Fibroblast of lung (primary cell): ENCODE measurements at regions not wholly inside any gene's neighbourhood (a gene's known extent, or its start where the extent isn't known, plus 50 kb on each side); places are given as distances from the start of the nearest gene placed in this dataset.

Experiments used
- EZH2 ChIP-seq: IDR thresholded peaks from 2 replicates; pipeline ENCODE4 v1.5.1; 2012; ENCODE audit warnings: low read length, control low read depth, mild to moderate bottlenecking; ENCODE audit errors: missing control alignments
- TF ChIP-seq, protein P1 (sequence below), 2 donors: IDR thresholded peaks in 1 of 2; conservative IDR thresholded peaks in 1 of 2; 1 replicate in 1 of 2; 2 replicates in 1 of 2; pipeline ENCODE4 v1.5.1; 2011 to 2012; ENCODE audit warnings: low read length in 2 of 2, control low read depth in 1 of 2, inconsistent platforms in 1 of 2, low read depth in 1 of 2, mild to moderate bottlenecking in 1 of 2

DNA sequence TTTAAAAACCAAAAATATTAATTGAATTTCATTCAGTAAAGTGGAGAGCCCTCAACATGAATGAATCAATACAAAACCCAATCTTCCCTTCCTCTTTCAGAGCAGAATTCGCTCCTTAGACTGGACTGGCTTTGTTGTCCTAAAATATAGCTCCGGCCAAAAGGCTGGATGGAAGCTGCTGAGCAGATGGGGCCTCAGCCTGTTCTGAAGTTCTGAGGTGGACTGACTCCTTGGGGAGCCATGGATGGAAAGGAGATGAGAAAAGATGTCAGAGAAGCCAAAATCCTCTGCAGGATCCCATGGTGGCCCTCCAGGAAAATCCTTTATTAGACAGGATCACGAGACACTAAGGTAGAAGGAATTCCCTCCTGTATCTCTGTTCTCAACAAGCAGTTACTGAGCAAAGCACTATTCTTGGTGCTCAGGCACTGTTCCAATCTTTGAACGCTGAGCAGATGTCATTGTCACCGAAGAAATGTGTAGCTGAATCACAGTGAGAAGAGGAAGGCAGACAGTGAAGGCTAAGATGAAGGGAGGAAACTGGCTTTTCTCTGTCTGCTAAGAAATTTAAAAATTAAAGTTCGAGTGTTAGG, 122.0 kb downstream of the SEMA6D start:
- TF ChIP-seq, protein P1, sequence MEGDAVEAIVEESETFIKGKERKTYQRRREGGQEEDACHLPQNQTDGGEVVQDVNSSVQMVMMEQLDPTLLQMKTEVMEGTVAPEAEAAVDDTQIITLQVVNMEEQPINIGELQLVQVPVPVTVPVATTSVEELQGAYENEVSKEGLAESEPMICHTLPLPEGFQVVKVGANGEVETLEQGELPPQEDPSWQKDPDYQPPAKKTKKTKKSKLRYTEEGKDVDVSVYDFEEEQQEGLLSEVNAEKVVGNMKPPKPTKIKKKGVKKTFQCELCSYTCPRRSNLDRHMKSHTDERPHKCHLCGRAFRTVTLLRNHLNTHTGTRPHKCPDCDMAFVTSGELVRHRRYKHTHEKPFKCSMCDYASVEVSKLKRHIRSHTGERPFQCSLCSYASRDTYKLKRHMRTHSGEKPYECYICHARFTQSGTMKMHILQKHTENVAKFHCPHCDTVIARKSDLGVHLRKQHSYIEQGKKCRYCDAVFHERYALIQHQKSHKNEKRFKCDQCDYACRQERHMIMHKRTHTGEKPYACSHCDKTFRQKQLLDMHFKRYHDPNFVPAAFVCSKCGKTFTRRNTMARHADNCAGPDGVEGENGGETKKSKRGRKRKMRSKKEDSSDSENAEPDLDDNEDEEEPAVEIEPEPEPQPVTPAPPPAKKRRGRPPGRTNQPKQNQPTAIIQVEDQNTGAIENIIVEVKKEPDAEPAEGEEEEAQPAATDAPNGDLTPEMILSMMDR (conservative IDR thresholded peaks at IDR 0.05 in 1 of 2, IDR thresholded peaks at IDR 0.05 in 1 of 2; ENCODE audit: low read depth in 1 of 2, low read length in 2 of 2) = no peak
- no peak for TF ChIP-seq EZH2
